ENCODE measurements at regions not wholly inside any gene's neighbourhood (a gene's known extent, or its start where the extent isn't known, plus 50 kb on each side); places are given as distances from the start of the nearest gene placed in this dataset.
"Not testable (repeated sequence)": the region's sequence is repeated elsewhere in the genome, so short reads cannot be mapped to it uniquely, and the experiment has no call there.

GRCh38 chr6:140160494-140160893, 786.0 kb upstream of the CITED2 start:
- TF ChIP-seq ZFX (IDR thresholded peaks at IDR 0.05; ENCODE audit: borderline replicate concordance) (no peak), CTCF (IDR thresholded peaks at IDR 0.05) (no peak)
- H3K27ac ChIP-seq = no peak overlapping the region

- TF ChIP-seq CTCF (IDR thresholded peaks at IDR 0.05) (no peak), ZFX (IDR thresholded peaks at IDR 0.05; ENCODE audit: borderline replicate concordance) (no peak)
These were observed 781.7 kb upstream of the CITED2 start for GRCh38 chr6:140156131-140156530.

GRCh38 chr6:140155451-140156126, 781.1 kb upstream of the CITED2 start:
- TF ChIP-seq CTCF (IDR thresholded peaks at IDR 0.05) (no peak), ZFX (IDR thresholded peaks at IDR 0.05; ENCODE audit: borderline replicate concordance) (no peak)
- H3K27ac ChIP-seq = no peak overlapping the region

More at GRCh38 chr6:140156131-140156530, 781.7 kb upstream of the CITED2 start:
- no peak overlapping the region for H3K27ac ChIP-seq

- TF ChIP-seq CTCF (IDR thresholded peaks at IDR 0.05) (no peak), ZFX (IDR thresholded peaks at IDR 0.05; ENCODE audit: borderline replicate concordance) (no peak)
- H3K27ac ChIP-seq = no peak overlapping the region
These were observed 779.3 kb upstream of the CITED2 start for GRCh38 chr6:140153703-140154102.

- H3K27ac ChIP-seq = not testable (repeated sequence)
These were observed 773.7 kb upstream of the CITED2 start for GRCh38 chr6:140147825-140148814.

- no peak overlapping the region for H3K27ac ChIP-seq
- TF ChIP-seq ZFX (IDR thresholded peaks at IDR 0.05; ENCODE audit: borderline replicate concordance) = no peak
- TF ChIP-seq CTCF (IDR thresholded peaks at IDR 0.05) = no peak
These were observed 766.4 kb upstream of the CITED2 start for GRCh38 chr6:140140891-140141290.

- H3K27ac ChIP-seq = peak overlapping the region; percentile 78
- TF ChIP-seq CTCF (IDR thresholded peaks at IDR 0.05) (no peak), ZFX (IDR thresholded peaks at IDR 0.05; ENCODE audit: borderline replicate concordance) (no peak)
These were observed 764.0 kb upstream of the CITED2 start for GRCh38 chr6:140138311-140139010.
